KMS-11 (cell line): ENCODE measurements at regions not wholly inside any gene's neighbourhood (a gene's known extent, or its start where the extent isn't known, plus 50 kb on each side); places are given as distances from the start of the nearest gene placed in this dataset.

ENCODE experiments used
- H2AFZ ChIP-seq: fragments of 200-600 bp; sonication (generic); 2 replicates; pipeline ENCODE4 v1.6.1; 2016; ENCODE audit warnings: antibody characterized with exemption, mixed run types, low read depth
- H3K27ac ChIP-seq: fragments of 200-600 bp; sonication (generic); 2 replicates; pipeline ENCODE4 v1.6.1; 2016; ENCODE audit warnings: mild to moderate bottlenecking, mixed run types
- H3K27me3 ChIP-seq: fragments of 200-600 bp; sonication (generic); 2 replicates; pipeline ENCODE4 v1.6.1; 2017; ENCODE audit warnings: mild to moderate bottlenecking, low read depth, mixed run types, moderate library complexity; ENCODE audit not compliant: insufficient read depth
- H3K36me3 ChIP-seq: fragments of 200-600 bp; sonication (generic); 2 replicates; pipeline ENCODE4 v1.6.1; 2017; ENCODE audit warnings: mild to moderate bottlenecking, mixed run types; ENCODE audit not compliant: insufficient read depth
- H3K4me1 ChIP-seq: fragments of 200-600 bp; sonication (generic); 2 replicates; pipeline ENCODE4 v1.6.1; 2016; ENCODE audit warnings: mild to moderate bottlenecking, low read depth, mixed run types; ENCODE audit not compliant: poor library complexity, severe bottlenecking
- H3K4me2 ChIP-seq: fragments of 200-600 bp; sonication (generic); 2 replicates; pipeline ENCODE4 v1.7.0; 2016; ENCODE audit warnings: mild to moderate bottlenecking, mixed run types
- H3K4me3 ChIP-seq: fragments of 200-600 bp; sonication (generic); IDR thresholded peaks from 2 replicates; pipeline ENCODE4 v1.6.1; 2017; ENCODE audit warnings: low read depth, low read length, mixed read lengths; ENCODE audit not compliant: insufficient read depth
- H3K79me2 ChIP-seq: fragments of 200-600 bp; sonication (generic); 2 replicates; pipeline ENCODE4 v1.6.1; 2016; ENCODE audit warnings: low read depth, mixed run types; ENCODE audit not compliant: insufficient read depth
- H3K9ac ChIP-seq: fragments of 200-600 bp; sonication (generic); 2 replicates; pipeline ENCODE4 v1.6.1; 2016; ENCODE audit warnings: mild to moderate bottlenecking, mixed run types
- H4K20me1 ChIP-seq: fragments of 200-600 bp; sonication (generic); 2 replicates; pipeline ENCODE4 v1.6.1; 2016; ENCODE audit warnings: mild to moderate bottlenecking, mixed run types; ENCODE audit not compliant: insufficient read depth
- CTCF ChIP-seq: fragments of 200-600 bp; sonication (generic); conservative IDR thresholded peaks from 2 replicates; pipeline ENCODE4 v1.6.1; 2017; ENCODE audit warnings: low read depth, mild to moderate bottlenecking, antibody characterized with exemption, low read length, moderate library complexity, mixed read lengths

DNA sequence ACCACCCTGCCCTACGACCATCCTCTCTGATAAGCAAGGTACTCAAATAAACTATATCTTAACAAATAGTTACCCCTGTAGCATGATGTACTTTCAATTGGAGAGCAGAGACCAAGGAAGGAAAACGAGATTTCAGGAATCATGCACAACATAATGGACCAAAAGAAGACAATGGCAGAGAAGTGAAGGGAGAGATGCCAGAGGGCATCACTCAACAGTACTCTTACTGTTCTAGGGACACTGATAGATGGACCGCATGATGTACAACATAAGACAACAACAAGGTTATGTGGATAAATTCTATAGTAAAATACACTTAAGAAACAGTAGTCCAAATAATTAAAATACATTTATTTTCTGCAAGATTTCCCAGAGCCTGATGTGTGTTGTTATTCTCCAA is 77.5 kb upstream of the IFNG-AS1 start:
- no peak for TF ChIP-seq CTCF
- Histone ChIP-seq H3K27me3 (no peaks in the 10 kb centered on the region), H3K9ac (no peak overlapping the region), H3K79me2 (no peaks in the 10 kb centered on the region), H3K27ac (no peak overlapping the region), H4K20me1 (no peaks in the 10 kb centered on the region), H3K4me3 (no peak overlapping the region), H3K4me1 (no peaks in the 10 kb centered on the region), H2AFZ (no peak overlapping the region), H3K4me2 (no peak overlapping the region), H3K36me3 (no peaks in the 10 kb centered on the region)

DNA sequence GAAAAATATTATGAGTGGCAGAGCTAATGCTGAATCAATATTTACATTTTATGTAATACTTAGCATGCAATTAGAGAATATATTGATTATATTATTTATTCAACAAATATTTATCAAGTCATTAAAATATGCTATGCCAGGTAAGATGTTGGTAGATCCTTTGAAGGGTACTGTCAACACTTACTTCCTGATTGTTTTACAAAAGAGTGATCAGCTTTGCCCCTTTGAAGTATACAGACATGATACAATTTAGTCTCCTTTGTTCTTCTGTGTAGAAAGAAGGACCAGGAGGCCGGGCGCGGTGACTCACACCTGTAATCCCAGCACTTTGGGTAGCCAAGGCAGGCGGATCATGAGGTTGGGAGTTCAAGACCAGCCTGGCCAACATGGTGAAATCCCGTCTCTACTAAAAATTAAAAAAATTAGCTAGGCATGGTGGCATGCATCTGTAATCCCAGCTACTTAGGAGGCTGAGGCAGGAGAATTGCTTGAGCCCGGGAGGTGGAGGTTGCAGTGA is 73.9 kb upstream of the IFNG-AS1 start:
- Histone ChIP-seq H3K27ac (no peak overlapping the region), H3K4me3 (no peak overlapping the region), H3K36me3 (no peaks in the 10 kb centered on the region), H3K79me2 (no peaks in the 10 kb centered on the region), H3K4me1 (no peaks in the 10 kb centered on the region), H4K20me1 (no peaks in the 10 kb centered on the region), H3K4me2 (no peak overlapping the region), H3K27me3 (no peaks in the 10 kb centered on the region), H2AFZ (no peak overlapping the region), H3K9ac (no peak overlapping the region)
- TF ChIP-seq CTCF, result no peak

GRCh38 chr12:67916266-67916970 is 72.8 kb upstream of the IFNG-AS1 start:
- TF ChIP-seq CTCF, result no peak
- Histone ChIP-seq H3K4me2 (no peak overlapping the region), H3K36me3 (no peaks in the 10 kb centered on the region), H2AFZ (no peak overlapping the region), H3K27me3 (no peaks in the 10 kb centered on the region), H4K20me1 (no peaks in the 10 kb centered on the region), H3K27ac (no peak overlapping the region), H3K4me3 (no peak overlapping the region), H3K9ac (no peak overlapping the region), H3K4me1 (no peaks in the 10 kb centered on the region), H3K79me2 (no peaks in the 10 kb centered on the region)

DNA sequence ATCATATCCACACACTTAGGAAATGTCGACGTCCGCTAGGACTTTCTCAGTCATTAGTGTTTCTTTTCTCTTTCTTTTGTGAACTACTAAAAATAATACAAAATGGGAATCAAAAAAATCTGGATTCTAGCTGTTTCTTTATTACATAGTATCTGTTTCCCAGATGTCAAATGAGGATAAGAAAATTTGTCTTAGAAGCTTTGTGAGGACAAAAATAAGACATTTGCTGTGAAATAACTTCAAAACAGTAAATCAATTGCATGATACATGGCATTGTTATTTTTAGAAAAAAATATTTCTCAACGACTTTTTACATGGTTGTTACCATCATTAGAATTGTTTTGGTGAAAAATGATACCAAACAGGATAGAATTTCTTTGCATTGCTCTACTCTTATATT is 71.4 kb upstream of the IFNG-AS1 start:
- no peak overlapping the region for H2AFZ ChIP-seq
- no peaks in the 10 kb centered on the region for H3K4me1 ChIP-seq
- no peaks in the 10 kb centered on the region for H3K27me3 ChIP-seq
- no peak overlapping the region for H3K4me2 ChIP-seq
- no peak overlapping the region for H3K9ac ChIP-seq
- H3K4me3 ChIP-seq, result no peak overlapping the region
- no peak for TF ChIP-seq CTCF
- no peaks in the 10 kb centered on the region for H4K20me1 ChIP-seq
- H3K79me2 ChIP-seq, result no peaks in the 10 kb centered on the region
- no peaks in the 10 kb centered on the region for H3K36me3 ChIP-seq
- no peak overlapping the region for H3K27ac ChIP-seq
